Transverse colon (tissue), 4 donors: ENCODE measurements at regions not wholly inside any gene's neighbourhood (a gene's known extent, or its start where the extent isn't known, plus 50 kb on each side); places are given as distances from the start of the nearest gene placed in this dataset.

Experiments
- DNase-seq: peaks from one replicate; pipeline ENCODE4 v3.0.0-alpha.2; 2019
- H3K27ac ChIP-seq, 4 donors: fragments of 200-600 bp; sonication (generic); 2 replicates each; pipeline ENCODE4 v1.5.1; 2016 to 2018; ENCODE audit warnings: inconsistent platforms in 4 of 4
- H3K27me3 ChIP-seq: fragments of 200-600 bp; sonication (generic); 2 replicates; pipeline ENCODE4 v1.5.1; 2017; ENCODE audit warnings: inconsistent platforms
- H3K36me3 ChIP-seq, 4 donors: fragments of 200-600 bp; sonication (generic); 2 replicates each; pipeline ENCODE4 v1.5.1; 2017 to 2019; ENCODE audit warnings: inconsistent platforms in 4 of 4
- H3K4me1 ChIP-seq, 4 donors: fragments of 200-600 bp; sonication (generic); 2 replicates each; pipeline ENCODE4 v1.5.1; 2017 to 2020; ENCODE audit warnings: inconsistent platforms in 4 of 4
- H3K4me3 ChIP-seq, 4 donors: fragments of 200-600 bp; sonication (generic); 1 replicate in 1 of 4; 2 replicates in 3 of 4; pipeline versions ENCODE4 v1.5.1 to v1.6.1; 2017 to 2019; ENCODE audit warnings: inconsistent platforms in 4 of 4
- H3K9me3 ChIP-seq, 2 donors: fragments of 200-600 bp; sonication (generic); 2 replicates each; pipeline ENCODE4 v1.5.1; 2017 to 2019; ENCODE audit warnings: inconsistent platforms in 2 of 2
- CTCF ChIP-seq, 5 experiments: fragments of 200-600 bp in 3 of 5; fragments of 450-650 bp in 2 of 5; sonication (generic) in 3 of 5; IDR thresholded peaks; 1 replicate in 2 of 5; 2 replicates in 3 of 5; pipeline ENCODE4 v1.5.1; 2016 to 2017; ENCODE audit warnings: antibody characterized with exemption in 5 of 5, inconsistent platforms in 3 of 5, mild to moderate bottlenecking in 2 of 5, moderate library complexity in 1 of 5
- EP300 ChIP-seq: sonication (generic); formaldehyde crosslinking; IDR thresholded peaks from one replicate; pipeline ENCODE4 v1.6.1; 2017; ENCODE audit warnings: antibody characterized with exemption, low read depth
- POLR2A ChIP-seq: fragments of 450-650 bp; IDR thresholded peaks from one replicate; pipeline ENCODE4 v1.6.1; 2016; ENCODE audit warnings: antibody characterized with exemption, mild to moderate bottlenecking, moderate library complexity
- POLR2AphosphoS5 ChIP-seq, 3 donors: sonication (generic); formaldehyde crosslinking; IDR thresholded peaks; one replicate each; pipeline ENCODE4 v1.6.1; 2016; ENCODE audit warnings: antibody characterized with exemption in 3 of 3
- WGBS, 2 donors: methylation state at CpG; one replicate each; pipeline ENCODE4 v1.1.5; 2018; ENCODE audit warnings: low coverage in 1 of 2; 5-methylcytosine and 5-hydroxymethylcytosine counted together
- in situ Hi-C, 4 donors: fragments of 200-750 bp; cut with MboI; loops; one replicate each; pipeline versions ENCODE4 v1.15.0 to v1.15.1; 2017; ENCODE audit warnings: low sequenced_read_pairs in 3 of 4, low pct_ligation_motif_present in 1 of 4, low pct_unique_long_range_greater_than_20kb in 1 of 4
- intact Hi-C: fragments of 100-400 bp; cut with DNase I; formaldehyde crosslinking; loops from one replicate; pipeline ENCODE4 v1.15.1; 2023; ENCODE audit warnings: low total_unique reads

DNA sequence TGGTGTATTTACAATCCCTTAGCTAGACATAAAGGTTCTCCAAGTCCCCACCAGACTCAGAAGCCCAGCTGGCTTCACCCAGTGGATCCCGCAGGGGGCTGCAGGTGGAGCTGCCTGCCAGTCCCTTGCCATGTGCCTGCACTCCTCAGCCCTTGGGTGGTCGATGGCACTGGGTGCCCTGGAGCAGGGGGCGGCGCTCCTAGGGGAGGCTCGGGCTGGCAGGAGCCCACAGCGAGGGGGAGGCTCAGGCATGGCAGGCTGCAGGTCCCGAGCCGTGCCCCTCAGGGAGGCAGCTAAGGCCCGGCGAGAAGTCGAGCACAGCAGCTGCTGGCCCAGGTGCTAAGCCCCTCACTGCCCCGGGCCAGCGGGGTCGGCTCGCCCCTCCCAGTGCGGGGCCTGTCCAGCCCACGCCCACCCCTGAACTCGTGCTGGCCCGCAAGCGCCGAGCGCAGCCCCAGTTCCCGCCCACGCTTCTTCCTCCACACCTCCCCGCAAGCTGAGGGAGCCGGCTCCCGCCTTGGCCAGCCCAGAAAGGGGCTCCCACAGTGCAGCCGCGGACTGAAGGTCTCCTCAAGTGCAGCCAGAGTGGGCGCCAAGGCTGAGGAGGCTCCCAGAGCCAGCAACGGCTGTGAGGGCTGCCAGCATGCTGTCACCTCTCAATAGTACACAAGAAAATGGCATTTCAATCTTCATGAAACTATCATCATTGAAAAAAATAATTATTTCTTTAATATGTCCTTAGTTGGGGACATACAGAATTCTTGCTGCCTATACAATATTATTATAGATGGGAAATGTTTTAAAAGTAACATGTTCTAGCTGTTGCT lies 189.1 kb downstream of the SLC7A11 start:
- in situ Hi-C loops (no loop called here), intact Hi-C loops (no loop called here)
- Histone ChIP-seq H3K9me3 (no peaks in the 10 kb centered on the region), H3K36me3 (no peaks in the 10 kb centered on the region), H3K27ac (peak overlapping the region in 3 of 4 donors; percentile 9 to 61 (median 33)), H3K27me3 (no peaks in the 10 kb centered on the region), H3K4me3 (no peak overlapping the region), H3K4me1 (peaks cover 0 to 8% (median 0%) of the 10 kb centered on the region in 4 donors)
- no peak for TF ChIP-seq POLR2A
- TF ChIP-seq CTCF (IDR thresholded peaks at IDR 0.05) = no peak
- no peak for TF ChIP-seq POLR2AphosphoS5 (IDR thresholded peaks at IDR 0.05)
- TF ChIP-seq EP300 = no peak
- WGBS, 2 donors = 77 to 86% methylated on average over 7 to 23 of the region's 31 CpGs
- no peak for DNase-seq

- no peaks in the 10 kb centered on the region for H3K36me3 ChIP-seq
Measured at GRCh38 chr4:138051157-138051556, 191.0 kb downstream of the SLC7A11 start.

DNA sequence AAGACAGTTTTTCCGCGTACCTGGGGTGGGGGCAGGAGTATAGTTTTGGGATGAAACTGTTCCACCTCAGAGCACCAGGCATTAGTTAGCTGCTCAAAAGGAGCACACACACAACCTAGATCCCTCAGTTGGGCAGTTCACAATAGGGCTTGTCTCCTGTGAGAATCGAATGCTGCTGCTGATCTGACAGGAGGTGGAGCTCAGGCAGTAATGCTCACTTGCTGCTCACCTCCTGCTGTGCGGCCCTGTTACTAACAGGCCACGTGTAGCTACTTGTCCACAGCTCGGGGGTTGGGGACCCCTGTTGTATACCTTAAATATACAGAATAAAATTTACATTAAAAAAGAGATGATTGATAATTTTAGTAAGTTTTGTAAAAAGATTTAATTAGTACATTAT lies 191.5 kb downstream of the SLC7A11 start:
- in situ Hi-C loops = no loop called here
- Histone ChIP-seq H3K36me3 (no peaks in the 10 kb centered on the region), H3K27ac (no peak overlapping the region), H3K4me1 (peaks cover 0 to 8% (median 0%) of the 10 kb centered on the region in 4 donors), H3K9me3 (no peaks in the 10 kb centered on the region), H3K4me3 (no peak overlapping the region), H3K27me3 (no peaks in the 10 kb centered on the region)
- 71 to 91% methylated on average over 5 to 6 of the region's 6 CpGs for WGBS, 2 donors
- intact Hi-C loops = no loop called here
- DNase-seq = no peak
- TF ChIP-seq EP300 (no peak), CTCF (IDR thresholded peaks at IDR 0.05) (no peak), POLR2A (no peak), POLR2AphosphoS5 (IDR thresholded peaks at IDR 0.05) (no peak)

More at GRCh38 chr4:138051157-138051556, 191.0 kb downstream of the SLC7A11 start:
- Histone ChIP-seq H3K4me3 (no peak overlapping the region), H3K27ac (no peak overlapping the region), H3K4me1 (peaks cover 0 to 8% (median 0%) of the 10 kb centered on the region in 4 donors), H3K27me3 (no peaks in the 10 kb centered on the region), H3K9me3 (no peaks in the 10 kb centered on the region)
- no peak for DNase-seq
- intact Hi-C loops = no loop called here
- in situ Hi-C loops = no loop called here
- TF ChIP-seq POLR2AphosphoS5 (IDR thresholded peaks at IDR 0.05) (no peak), EP300 (no peak), POLR2A (no peak), CTCF (IDR thresholded peaks at IDR 0.05) (no peak)
- WGBS, 2 donors = 25 to 90% methylated on average over 3 of the region's 3 CpGs

- Histone ChIP-seq H3K27ac (no peak overlapping the region), H3K4me3 (no peak overlapping the region), H3K9me3 (no peaks in the 10 kb centered on the region), H3K27me3 (no peaks in the 10 kb centered on the region), H3K36me3 (no peaks in the 10 kb centered on the region), H3K4me1 (peaks cover 0 to 8% (median 0%) of the 10 kb centered on the region in 4 donors)
- in situ Hi-C loops = loop anchor here (25.0 kb wide), 2 partner anchors 638 to 813 kb away; no protein-coding TSS in a partner anchor
- no peak for DNase-seq
- WGBS, 2 donors = 83 to 90% methylated on average over 5 of the region's 5 CpGs
- TF ChIP-seq POLR2A = no peak
- TF ChIP-seq CTCF (IDR thresholded peaks at IDR 0.05) = no peak
- no peak for TF ChIP-seq EP300
- no peak for TF ChIP-seq POLR2AphosphoS5 (IDR thresholded peaks at IDR 0.05)
- intact Hi-C loops = no loop called here
Measured at GRCh38 chr4:138049355-138049754, 192.8 kb downstream of the SLC7A11 start.
